ENCODE measurements at regions not wholly inside any gene's neighbourhood (a gene's known extent, or its start where the extent isn't known, plus 50 kb on each side); places are given as distances from the start of the nearest gene placed in this dataset.

- DNase-seq: no peak
These were observed 76.1 kb downstream of the SLC25A47 start for GRCh38 chr14:100399052-100399849.

DNA sequence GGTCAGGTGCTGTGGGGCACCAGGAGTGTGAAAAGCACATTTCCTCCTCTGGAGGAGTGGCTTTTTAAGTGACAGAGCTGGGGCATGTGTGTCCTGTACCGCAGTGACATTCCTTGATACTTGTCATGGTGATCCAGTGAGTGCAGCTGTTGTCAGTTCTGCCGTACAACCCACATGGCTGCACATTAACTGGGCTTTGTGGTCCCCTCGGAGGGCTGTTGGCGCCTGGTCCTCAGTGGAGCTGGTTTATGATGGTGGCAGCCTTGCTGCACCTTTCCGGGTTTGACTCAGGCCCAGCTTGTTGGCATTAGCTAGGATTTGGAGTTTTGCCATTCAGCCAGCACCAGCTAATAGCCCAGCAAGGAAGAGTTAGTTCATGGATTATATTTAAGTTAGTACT, 77.0 kb downstream of the SLC25A47 start:
- DNase-seq: no peak

DNA sequence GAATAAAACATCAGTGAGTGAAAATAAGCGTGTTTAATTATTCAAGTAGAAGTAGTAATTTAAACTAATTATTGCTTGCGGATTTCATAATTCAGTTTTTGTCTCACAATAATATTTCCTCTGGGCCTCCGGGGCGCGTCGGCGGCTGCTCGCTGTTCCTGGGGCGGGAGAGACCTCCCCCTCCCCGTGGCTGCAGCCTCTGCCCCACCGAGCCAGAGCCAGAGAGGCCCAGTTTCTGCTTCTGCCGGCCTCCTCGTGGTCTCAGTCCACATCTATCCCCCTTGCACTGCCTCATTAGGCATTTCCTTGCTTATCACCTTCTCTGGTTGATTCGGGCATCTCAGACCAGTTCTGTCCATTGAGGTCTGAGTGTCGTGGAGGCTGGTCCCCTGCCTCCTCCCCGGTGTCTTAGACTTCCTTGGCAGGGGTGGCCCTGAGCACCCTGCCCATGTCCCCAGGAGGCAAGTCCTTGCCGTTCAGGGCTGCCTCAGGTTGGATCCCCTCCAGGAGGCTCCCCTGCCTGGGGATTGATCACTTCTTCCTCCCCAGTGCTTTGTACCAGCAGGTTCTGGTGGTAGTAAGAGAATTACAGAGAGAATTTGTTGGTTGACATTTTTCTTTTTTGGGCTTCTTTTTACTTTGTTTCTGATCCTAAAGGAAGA, 78.0 kb downstream of the SLC25A47 start:
- DNase-seq: no peak

DNA sequence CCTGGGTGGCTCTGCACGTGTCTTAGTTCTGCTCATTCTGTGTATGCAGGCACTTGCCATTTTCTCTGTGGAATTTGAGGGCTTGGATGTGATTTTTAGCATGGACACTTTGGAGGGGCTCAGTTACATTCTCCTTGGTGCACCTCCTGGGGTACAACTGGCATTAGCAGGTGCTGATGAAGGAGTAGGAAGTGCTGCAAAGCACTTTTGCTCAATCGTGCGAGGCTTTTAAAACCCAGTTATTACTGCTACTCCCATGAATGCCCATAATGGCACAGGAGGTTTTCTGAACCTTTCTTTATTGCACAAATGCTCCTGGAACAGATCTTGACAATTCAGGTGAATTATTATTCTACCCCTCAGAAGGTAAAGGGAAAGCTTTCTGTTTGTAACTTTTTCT, 78.7 kb downstream of the SLC25A47 start:
- no peak for DNase-seq

DNA sequence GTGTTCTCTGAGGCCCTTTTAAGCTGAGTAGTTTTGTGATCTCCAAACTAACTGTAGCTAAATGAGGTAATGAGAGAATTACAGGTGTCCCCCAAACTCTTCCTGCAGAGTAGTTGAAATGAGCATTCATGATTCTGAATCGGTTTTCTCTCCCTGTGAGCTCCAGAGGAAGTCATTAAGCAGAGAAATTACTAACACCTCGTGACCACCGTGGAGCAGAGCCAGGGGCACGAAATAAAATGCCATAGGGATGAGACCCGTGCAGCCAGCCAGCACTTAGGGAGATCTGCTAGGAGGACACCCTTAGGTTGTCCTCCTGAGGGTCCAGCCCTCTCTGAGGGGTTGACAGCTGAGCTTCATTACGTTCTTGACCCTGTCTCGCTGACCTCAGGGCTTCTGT, 79.5 kb downstream of the SLC25A47 start:
- DNase-seq: no peak

DNA sequence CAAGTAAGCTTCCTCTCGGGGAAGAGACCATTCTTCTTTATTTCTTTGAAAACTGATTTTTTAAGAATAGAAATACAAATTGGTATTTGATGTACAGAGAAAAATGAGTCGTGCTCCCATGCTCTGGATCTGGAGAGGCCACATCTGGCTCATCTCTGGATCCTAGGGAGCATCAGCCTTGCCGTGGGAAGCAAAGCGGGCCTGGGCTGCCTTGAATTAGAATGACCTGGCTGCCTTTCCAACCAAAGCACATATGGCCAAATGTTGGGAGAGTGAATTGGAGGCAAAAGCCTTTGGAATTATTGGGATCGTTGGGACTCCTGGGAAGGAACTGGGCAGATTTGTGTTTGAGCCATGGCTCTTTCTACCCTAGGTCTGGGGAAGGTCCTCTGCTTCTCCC, 80.0 kb downstream of the SLC25A47 start:
- DNase-seq: no peak

DNA sequence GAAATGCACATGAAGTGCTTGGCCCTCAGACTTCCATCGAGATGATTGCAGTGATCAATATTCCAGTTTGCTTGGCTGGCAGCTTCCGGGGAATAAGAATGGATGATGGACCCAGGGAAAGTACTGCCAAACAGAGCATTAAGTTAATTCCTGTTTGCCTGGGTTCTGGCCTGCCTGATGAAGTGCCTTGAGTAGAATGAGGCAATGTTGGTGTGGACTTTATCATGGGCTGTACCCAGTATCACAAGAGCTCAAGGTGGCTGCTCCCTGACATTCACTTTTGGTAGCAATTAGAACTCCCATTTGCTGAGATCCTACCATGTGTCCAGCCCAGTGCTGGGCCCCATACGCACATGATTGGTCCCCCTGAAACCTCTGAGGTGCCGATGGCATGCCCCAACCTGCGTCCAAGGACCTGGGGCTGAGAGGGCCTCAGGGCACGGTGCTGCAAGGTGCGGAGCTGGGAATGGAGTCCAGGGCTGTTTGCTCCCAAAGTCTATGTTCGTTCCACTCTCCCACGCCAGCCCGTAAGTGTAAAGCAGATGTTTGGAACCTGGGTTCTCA, 80.7 kb downstream of the SLC25A47 start:
- DNase-seq: no peak

- DNase-seq: no peak
These were observed 81.3 kb downstream of the SLC25A47 start for GRCh38 chr14:100404419-100404818.

DNA sequence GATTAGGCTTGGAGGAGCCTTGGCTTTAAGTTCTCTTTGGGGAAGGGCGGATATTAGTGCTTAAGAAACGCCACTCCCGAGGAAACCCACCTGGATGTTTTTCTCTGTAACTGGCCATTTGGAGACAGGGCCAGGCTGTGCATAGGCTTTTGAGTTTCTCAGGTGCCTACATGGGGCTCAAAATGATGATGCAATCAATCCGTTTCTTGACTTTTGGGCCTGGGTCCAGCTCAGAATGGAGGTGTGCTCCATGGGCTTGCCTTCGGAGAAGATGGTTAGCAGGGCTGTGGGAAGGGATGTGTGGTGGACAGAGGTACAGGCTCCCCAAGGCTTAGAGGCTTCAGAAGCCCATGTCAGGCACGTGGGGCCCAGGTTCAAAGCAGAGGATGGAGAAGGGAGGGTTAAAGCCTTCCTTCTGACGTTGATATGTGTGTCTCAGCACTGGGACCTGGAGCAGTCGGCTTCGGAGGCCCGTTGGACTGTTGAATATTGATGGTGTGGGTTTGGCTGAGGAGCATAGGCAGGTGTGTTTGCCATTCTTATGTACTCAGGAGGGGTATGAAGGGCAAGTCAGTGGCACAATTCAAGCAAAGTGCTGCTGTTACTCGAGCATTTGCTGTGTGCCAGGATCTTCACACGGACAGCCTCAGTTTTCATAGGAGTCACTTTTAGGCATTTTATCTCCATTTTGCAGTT, 82.8 kb downstream of the SLC25A47 start:
- no peak for DNase-seq

GRCh38 chr14:100406505-100407131, 83.5 kb downstream of the SLC25A47 start:
- DNase-seq: peak; percentile 69

GRCh38 chr14:100407376-100408102, 84.4 kb downstream of the SLC25A47 start:
- DNase-seq: no peak

DNA sequence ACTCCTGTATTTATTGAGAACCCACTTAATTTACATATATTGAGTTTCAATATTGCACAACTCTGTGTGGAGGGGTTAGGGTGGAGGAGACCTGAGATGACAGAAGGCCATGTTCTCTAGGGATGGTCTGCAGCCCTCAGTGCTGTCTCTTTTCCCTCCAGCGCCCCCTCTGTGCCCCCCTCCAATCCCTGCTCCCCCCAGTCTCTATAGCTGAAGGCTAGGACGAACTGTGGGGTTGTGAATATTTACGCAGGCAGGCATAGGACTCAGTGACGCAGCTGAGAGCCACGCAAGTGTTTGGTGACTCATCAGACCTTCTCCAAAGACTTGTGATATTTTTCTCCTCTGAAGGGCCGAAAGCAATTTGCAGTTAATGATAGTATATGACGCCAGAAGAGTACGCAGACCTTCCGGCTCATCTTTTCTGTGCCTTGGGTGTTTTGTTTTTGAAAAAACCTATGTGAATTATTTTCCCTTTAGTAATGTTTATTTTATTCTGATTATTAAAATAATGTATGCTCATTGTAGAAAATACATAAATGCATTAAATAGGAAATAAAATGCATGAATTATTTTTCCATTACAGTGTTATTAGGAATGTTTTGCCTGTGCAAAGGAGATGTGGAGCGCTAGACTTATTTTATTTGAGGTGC, 85.3 kb downstream of the SLC25A47 start:
- peak; percentile 57 for DNase-seq

- no peak for DNase-seq
These were observed 85.8 kb downstream of the SLC25A47 start for GRCh38 chr14:100409003-100409360.

DNA sequence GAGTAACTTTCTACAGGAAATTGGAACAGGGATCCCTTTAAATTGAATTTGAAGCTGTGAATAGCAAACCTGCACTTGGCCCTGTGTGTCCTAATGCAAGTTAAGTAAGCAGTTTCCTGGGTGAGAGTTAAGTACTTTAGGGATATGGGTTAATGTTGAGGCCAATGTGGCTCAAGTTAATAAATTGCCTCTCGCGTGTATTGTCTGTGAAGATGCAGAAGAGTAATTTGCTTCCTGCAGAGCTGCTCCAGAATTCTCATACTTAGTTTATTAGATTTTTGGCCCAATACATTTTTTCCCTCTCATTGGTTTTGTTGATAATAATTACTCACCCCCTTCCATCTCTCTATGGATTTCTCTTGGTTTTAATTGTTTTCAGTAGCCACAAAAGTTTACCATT, 86.5 kb downstream of the SLC25A47 start:
- DNase-seq: no peak

GRCh38 chr14:100410056-100410565, 87.0 kb downstream of the SLC25A47 start:
- DNase-seq: no peak

GRCh38 chr14:100413699-100414098, 90.6 kb downstream of the SLC25A47 start:
- no peak for DNase-seq

- DNase-seq: no peak
These were observed 92.1 kb downstream of the SLC25A47 start for GRCh38 chr14:100415226-100415625.

GRCh38 chr14:100416081-100416680, 93.0 kb downstream of the SLC25A47 start:
- DNase-seq: no peak

GRCh38 chr14:100416921-100417860, 94.1 kb downstream of the SLC25A47 start:
- no peak for DNase-seq

DNA sequence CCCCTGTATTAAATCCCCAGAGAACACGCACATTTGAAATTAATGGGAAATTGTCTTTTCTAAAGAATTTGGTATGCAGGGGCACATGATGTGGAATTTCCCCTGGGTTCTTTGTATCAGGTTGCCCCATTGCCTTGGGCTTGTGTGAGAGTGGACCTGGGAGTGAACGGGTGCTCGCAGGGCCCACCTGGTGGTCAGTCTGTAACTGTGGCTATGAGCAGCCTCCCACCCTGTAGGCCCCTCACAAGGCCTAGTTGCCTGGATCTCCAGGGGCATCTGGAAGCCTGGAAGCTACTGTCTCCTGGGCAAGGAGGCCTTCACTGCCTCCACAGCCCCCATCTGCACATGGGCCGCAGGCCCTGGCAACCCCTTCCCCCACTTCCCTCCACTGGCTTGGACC, 96.7 kb downstream of the SLC25A47 start:
- DNase-seq: no peak

Data from CD4-positive, alpha-beta T cell treated with Interleukin-15 for 1 hour (primary cell).